Osteoblast (primary cell): ENCODE measurements at regions not wholly inside any gene's neighbourhood (a gene's known extent, or its start where the extent isn't known, plus 50 kb on each side); places are given as distances from the start of the nearest gene placed in this dataset.

Experiments used
- DNase-seq: peaks from one replicate; pipeline ENCODE4 v3.0.0; 2011; ENCODE audit warnings: low spot score, mixed read lengths; ENCODE audit not compliant: insufficient read length; ENCODE audit errors: missing footprints
- H2AFZ ChIP-seq: 2 replicates; pipeline ENCODE4 v1.6.0; 2011; ENCODE audit warnings: mild to moderate bottlenecking, low read length
- H3K27ac ChIP-seq: 2 replicates; pipeline ENCODE4 v1.5.1; 2011; ENCODE audit warnings: mild to moderate bottlenecking, low read depth, low read length, moderate library complexity
- H3K27me3 ChIP-seq: 2 replicates; pipeline ENCODE4 v1.6.0; 2012; ENCODE audit warnings: mild to moderate bottlenecking, control low read depth, inconsistent platforms, low read length, moderate library complexity; ENCODE audit not compliant: insufficient read depth
- H3K36me3 ChIP-seq: 2 replicates; pipeline ENCODE4 v1.5.1; 2011; ENCODE audit warnings: mild to moderate bottlenecking, low read length, control low read depth, moderate library complexity; ENCODE audit not compliant: insufficient read depth
- H3K4me1 ChIP-seq: 2 replicates; pipeline ENCODE4 v1.5.1; 2011; ENCODE audit warnings: mild to moderate bottlenecking, low read length, control low read depth, moderate library complexity; ENCODE audit not compliant: insufficient read depth
- H3K4me2 ChIP-seq: 2 replicates; pipeline ENCODE4 v1.6.0; 2011; ENCODE audit warnings: mild to moderate bottlenecking, low read length; ENCODE audit not compliant: insufficient read depth
- H3K4me3 ChIP-seq: fragments of 200-600 bp; sonication (generic); 3 replicates; pipeline ENCODE4 v1.5.1; 2012; ENCODE audit warnings: mild to moderate bottlenecking, low read length, inconsistent platforms; ENCODE audit not compliant: insufficient read depth
- H3K79me2 ChIP-seq: 2 replicates; pipeline ENCODE4 v1.6.0; 2012; ENCODE audit warnings: mild to moderate bottlenecking, low read length, control low read depth, inconsistent platforms; ENCODE audit not compliant: insufficient read depth
- H3K9me3 ChIP-seq: 2 replicates; pipeline ENCODE4 v1.5.1; 2011; ENCODE audit warnings: low read depth, low read length, control low read depth
- H4K20me1 ChIP-seq: 2 replicates; pipeline ENCODE4 v1.6.0; 2012; ENCODE audit warnings: mild to moderate bottlenecking, low read length, control low read depth; ENCODE audit not compliant: insufficient read depth
- TF ChIP-seq, protein P1 (sequence below): IDR thresholded peaks from 2 replicates; pipeline ENCODE4 v1.5.1; 2011; ENCODE audit warnings: mild to moderate bottlenecking, low read depth, low read length, moderate library complexity; ENCODE audit errors: extremely low read depth

GRCh38 chr9:74220327-74220726, 276.8 kb upstream of the RORB start:
- H3K36me3 ChIP-seq = no peaks in the 10 kb centered on the region
- H3K4me2 ChIP-seq = no peak overlapping the region
- no peaks in the 10 kb centered on the region for H3K9me3 ChIP-seq
- no peak overlapping the region for H3K27ac ChIP-seq
- DNase-seq = no peak
- TF ChIP-seq, protein P1, sequence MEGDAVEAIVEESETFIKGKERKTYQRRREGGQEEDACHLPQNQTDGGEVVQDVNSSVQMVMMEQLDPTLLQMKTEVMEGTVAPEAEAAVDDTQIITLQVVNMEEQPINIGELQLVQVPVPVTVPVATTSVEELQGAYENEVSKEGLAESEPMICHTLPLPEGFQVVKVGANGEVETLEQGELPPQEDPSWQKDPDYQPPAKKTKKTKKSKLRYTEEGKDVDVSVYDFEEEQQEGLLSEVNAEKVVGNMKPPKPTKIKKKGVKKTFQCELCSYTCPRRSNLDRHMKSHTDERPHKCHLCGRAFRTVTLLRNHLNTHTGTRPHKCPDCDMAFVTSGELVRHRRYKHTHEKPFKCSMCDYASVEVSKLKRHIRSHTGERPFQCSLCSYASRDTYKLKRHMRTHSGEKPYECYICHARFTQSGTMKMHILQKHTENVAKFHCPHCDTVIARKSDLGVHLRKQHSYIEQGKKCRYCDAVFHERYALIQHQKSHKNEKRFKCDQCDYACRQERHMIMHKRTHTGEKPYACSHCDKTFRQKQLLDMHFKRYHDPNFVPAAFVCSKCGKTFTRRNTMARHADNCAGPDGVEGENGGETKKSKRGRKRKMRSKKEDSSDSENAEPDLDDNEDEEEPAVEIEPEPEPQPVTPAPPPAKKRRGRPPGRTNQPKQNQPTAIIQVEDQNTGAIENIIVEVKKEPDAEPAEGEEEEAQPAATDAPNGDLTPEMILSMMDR = no peak
- no peak overlapping the region for H3K4me3 ChIP-seq
- no peaks in the 10 kb centered on the region for H4K20me1 ChIP-seq
- no peaks in the 10 kb centered on the region for H3K4me1 ChIP-seq
- H3K27me3 ChIP-seq = no peaks in the 10 kb centered on the region
- H3K79me2 ChIP-seq = no peaks in the 10 kb centered on the region
- no peak overlapping the region for H2AFZ ChIP-seq

- no peak overlapping the region for H3K27ac ChIP-seq
- TF ChIP-seq, protein P1 = no peak
- no peaks in the 10 kb centered on the region for H4K20me1 ChIP-seq
- H3K9me3 ChIP-seq = no peaks in the 10 kb centered on the region
- no peaks in the 10 kb centered on the region for H3K36me3 ChIP-seq
- H3K4me1 ChIP-seq = no peaks in the 10 kb centered on the region
- no peak overlapping the region for H2AFZ ChIP-seq
- DNase-seq = no peak
- H3K27me3 ChIP-seq = no peaks in the 10 kb centered on the region
- no peak overlapping the region for H3K4me2 ChIP-seq
- H3K79me2 ChIP-seq = no peaks in the 10 kb centered on the region
- H3K4me3 ChIP-seq = no peak overlapping the region
Observed at GRCh38 chr9:74236857-74237256, 260.3 kb upstream of the RORB start.

DNA sequence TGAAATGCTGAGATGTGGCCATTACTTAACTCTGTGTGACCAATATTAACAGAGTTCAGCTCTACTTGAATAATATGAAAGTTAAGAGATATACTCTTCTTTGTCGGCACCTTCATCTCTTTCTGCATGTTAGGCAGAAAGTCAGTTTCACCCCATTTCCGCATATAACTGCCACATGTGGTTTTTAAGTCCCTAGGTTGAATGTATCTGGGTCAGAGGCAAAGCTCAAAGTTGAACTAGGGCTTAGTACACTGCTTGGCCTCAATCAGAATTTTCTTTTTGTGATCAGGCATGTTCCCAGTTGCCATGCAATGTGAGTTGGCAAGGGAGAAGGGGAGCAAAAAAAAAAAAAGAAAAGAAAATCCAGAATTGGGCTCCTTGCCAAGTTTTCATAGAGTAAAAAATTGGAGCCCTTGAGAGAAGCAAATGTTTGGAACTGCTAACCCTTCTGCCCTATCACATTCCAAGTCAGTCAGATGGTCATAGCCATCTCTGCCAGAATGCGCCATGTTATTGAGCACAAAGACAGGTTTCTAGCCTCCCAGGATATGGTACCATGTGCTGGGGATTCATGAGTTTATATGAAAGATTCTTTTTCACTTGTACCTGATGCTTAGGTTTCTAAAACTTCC, 251.2 kb upstream of the RORB start:
- Histone ChIP-seq H3K9me3 (no peaks in the 10 kb centered on the region), H3K27ac (no peak overlapping the region), H3K36me3 (no peaks in the 10 kb centered on the region), H3K27me3 (no peaks in the 10 kb centered on the region), H3K79me2 (no peaks in the 10 kb centered on the region), H2AFZ (no peak overlapping the region), H3K4me3 (no peak overlapping the region), H3K4me2 (no peak overlapping the region), H3K4me1 (no peaks in the 10 kb centered on the region), H4K20me1 (no peaks in the 10 kb centered on the region)
- TF ChIP-seq, protein P1 = no peak
- DNase-seq = no peak

DNA sequence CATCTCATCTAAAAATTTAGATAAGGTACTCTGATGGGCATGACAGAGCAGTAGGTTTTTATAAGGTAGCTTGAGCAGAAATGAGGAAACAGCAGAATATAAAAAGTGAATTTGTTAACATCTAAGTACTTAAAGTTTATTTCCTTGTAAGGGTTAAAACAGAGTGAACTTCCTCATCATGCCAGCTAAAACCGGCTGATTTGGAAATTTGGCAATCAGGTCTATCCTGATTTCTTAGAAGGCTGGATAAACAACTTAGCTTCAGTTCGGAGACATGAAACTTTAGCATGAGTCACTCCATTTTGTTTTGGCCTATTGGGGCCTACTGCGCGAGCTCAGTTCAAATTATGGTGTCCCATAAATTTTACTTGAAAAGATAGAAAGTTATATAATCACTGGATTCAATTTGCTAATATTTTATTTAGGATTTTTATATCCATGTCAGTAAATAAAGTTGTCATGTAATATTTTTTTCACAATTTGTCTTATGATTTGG, 241.6 kb upstream of the RORB start:
- TF ChIP-seq, protein P1 = no peak
- DNase-seq = no peak
- Histone ChIP-seq H4K20me1 (no peaks in the 10 kb centered on the region), H3K36me3 (no peaks in the 10 kb centered on the region), H3K4me3 (no peak overlapping the region), H3K27ac (no peak overlapping the region), H3K4me2 (no peak overlapping the region), H2AFZ (no peak overlapping the region), H3K27me3 (no peaks in the 10 kb centered on the region), H3K9me3 (no peaks in the 10 kb centered on the region), H3K4me1 (no peaks in the 10 kb centered on the region), H3K79me2 (no peaks in the 10 kb centered on the region)
